Activated gamma-delta T cell treated with anti-CD3 and anti-CD28 coated beads, Interleukin-2, amount 50 U/mL, for 16 hours (primary cell): ENCODE measurements at regions not wholly inside any gene's neighbourhood (a gene's known extent, or its start where the extent isn't known, plus 50 kb on each side); places are given as distances from the start of the nearest gene placed in this dataset.
"Not testable (repeated sequence)": the region's sequence is repeated elsewhere in the genome, so short reads cannot be mapped to it uniquely, and the experiment has no call there.

Experiments used
- DNase-seq: peaks from one replicate; pipeline ENCODE4 v3.0.0-alpha.2; 2020; ENCODE audit warnings: low read depth

DNA sequence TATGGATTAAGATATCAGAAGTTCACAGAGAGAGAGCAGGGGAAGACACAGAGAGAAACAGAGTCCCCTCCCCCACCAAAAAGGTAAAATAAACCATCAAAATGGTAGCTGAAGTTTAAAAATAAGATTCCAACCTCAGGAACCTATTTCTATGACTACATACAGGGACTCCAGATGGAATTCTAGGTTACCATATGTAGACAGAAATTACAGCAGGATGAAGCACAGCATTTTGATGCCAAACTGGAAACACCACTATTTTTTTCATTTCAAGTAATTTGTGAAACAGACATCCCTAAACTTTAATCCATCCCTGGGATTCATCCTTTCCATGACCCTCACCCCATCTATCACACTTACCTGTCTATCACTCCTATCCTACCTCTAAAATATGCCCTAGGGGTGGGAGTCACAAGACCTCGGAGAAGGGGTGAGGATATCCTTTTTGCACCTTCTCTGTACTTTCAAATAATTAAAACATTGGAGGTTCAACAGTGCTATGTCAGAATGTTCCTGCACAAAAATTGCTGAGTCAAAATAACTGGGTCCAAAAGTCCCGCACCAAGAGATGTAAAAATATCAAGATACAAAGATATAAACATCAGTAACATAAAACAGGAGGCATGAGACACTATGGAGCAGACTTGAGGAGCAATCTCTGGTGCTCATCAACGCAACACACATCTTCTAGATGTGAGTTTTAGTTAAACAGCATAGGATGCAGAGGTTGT is 344.5 kb upstream of the RASGEF1B start:
- DNase-seq = no peak

GRCh38 chr4:81814987-81815541 is 343.4 kb upstream of the RASGEF1B start:
- DNase-seq = no peak

DNA sequence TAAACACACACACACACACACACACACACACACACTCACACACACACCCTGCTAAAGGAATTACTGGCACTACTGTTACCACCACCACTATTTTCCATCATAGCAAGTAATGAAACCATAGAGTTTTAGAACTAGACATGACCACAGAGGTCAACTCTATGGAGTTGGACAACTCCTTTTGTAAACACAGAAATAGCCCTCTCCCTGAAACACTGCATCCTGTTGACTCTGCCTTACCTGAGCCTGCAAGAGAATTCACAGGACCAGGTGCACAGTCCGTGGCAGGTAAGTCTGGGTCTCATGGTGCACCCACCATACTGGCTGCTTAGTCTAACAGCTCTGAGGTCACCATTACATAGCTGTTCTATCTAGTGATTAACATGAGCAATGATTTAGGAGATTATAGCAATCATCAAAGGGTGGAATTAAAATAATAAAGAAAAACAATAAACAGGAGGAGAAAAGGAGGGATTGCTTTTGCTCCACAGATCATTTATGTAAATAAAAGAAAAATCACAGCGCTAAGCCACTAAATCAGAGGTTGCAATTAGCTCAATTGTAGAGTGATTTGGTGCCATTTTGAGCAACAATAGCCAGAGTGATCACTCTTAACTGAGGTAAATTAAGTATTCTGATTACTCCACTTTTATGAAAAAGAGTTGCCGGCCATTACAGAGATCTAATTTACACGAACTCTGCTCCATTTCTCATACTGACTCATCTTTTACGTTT is 340.0 kb upstream of the RASGEF1B start:
- DNase-seq = no peak

DNA sequence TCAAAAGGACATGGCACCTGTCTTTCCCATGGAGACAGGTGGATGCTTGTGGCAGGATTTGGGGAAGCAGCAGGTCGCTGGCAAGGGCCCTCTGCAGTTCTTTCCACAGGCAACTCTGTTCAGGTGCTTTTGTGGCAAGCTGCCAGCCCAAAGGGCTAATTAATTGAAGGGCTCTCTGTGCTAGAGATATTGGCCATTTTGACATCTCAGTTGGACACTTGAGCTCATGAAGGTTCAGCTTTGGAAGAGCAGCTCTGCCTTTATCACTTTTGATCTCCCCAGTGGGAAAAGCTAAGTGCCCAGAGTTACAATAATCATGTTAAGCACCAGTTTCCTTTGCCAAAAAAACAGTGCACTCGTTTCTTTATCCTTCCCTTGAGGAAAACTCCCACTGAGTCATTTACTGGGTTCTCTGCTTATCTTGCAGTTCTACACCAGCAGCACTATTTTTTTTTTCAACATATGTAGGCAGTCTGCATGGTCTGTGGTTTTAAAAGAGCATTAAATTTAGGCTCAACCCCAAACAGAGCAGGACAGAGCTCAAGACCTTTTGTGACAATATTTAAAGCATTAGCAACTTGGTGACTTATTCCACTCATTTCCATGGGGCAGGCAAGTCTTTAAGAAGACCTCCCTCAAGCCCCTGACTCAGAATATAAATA is 336.4 kb upstream of the RASGEF1B start:
- DNase-seq = no peak

GRCh38 chr4:81807386-81807785 is 335.7 kb upstream of the RASGEF1B start:
- no peak for DNase-seq

GRCh38 chr4:81806485-81806884 is 334.8 kb upstream of the RASGEF1B start:
- DNase-seq = no peak

DNA sequence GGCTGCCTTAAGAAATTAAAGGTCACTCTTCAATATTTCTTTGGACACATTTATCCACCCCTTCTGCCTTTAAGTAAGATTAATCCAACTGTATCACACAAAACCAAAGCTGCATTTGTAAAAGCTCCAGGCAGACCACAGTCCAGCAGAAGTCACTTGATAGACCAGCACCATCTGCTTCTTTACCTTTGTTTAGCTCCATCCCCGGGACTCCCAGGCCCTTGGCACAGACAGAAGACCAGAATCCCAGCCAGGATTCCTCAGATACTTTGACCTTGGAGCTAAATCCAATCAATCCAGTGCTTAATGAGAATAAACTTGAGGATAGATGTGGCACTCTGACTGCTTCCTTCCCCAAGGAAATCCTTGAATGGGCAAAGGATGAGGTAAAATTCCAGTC is 333.1 kb upstream of the RASGEF1B start:
- no peak for DNase-seq

DNA sequence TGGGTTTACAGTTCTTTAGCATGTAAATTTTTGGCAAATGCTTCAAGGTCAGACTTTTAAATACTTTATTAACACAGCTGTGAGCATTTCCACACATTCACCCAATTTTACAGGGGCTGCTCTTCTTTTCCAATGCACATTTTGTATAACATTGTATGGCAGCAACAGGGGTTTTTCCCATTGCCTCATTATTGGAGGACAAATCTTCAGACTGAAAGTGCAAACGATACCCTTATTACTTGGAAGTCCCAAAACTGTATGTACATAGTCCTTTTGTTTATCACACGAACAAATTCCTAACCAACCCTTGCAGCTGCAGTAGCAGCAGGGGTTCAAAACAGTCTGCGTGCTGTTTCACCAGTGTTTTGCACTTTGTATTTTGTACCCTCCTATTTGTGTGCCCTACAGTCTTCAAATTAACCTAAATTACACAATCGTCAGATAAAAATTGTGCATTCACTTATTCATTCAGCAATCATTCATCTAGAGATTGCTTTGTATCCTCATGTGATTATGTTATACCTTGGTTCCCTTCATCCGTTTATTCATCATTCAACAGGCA is 330.7 kb upstream of the RASGEF1B start:
- no peak for DNase-seq

DNA sequence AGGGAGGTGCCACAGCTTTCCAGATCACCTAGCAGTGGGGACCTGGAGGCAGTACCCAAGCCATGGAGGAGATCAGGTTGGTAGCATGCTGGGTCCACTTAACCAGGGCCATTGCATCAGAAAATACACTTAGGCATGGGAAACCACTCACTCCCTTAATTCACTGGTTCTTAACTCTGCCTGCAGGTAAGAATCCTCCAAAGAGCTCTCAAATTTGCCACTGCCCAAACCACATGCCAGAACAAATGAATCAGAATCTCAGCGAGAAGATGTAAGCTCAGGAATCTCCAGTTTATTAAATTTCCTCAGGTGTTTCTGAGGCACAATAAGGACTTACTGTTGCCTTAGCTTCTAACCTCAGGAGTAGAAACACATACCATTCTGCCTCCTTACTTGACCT is 327.7 kb upstream of the RASGEF1B start:
- no peak for DNase-seq

GRCh38 chr4:81796790-81797528 is 325.3 kb upstream of the RASGEF1B start:
- DNase-seq = no peak

GRCh38 chr4:81792521-81792920 is 320.8 kb upstream of the RASGEF1B start:
- no peak for DNase-seq

DNA sequence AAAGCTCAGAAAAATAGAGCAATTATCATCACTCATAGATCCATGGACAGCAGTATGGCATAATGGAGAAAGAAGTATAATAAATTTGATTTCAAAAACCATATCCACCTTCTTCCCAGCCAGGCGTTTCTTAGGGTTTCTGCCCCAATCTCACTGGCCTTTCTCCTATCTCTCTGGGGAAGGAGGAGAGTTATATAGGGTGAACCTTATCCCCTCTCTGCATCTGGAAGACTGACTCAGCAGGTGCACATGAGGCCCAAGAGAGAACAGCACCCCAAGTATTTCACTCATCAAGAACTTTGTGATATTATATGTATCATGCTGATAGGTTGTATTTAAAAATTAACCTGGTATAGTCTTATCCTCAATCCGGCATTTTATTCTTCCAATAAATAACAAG is 318.8 kb upstream of the RASGEF1B start:
- DNase-seq = no peak

DNA sequence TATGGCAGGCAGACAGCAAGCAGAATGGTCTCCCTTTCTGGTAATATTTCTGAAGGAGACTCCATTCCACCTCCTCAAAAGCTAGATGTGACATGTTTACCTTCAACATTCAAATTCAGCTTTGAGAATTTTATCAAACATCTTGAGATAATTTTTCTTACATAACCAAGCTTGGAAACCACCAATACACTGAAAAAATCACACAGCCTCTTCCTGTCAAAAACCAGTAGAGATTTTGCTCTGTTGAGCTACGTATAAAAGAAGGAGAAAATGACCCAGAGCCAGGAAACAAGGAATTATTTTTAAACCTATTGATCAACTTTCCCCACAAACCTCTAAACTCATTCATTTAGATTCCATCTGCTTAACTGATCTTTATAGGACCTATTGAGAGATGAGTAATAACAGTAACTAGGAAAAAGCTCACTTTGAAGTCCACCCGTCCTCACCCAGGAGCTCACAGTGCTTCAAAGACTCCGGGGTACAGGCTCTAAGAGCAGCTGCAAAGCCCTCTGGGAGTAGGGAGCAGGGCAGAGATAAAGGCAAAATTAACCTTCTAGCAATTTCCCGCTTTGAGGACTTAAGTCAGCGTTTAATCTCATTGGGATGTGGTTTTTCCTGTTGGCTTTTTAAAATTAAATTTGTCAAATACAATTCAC is 318.2 kb upstream of the RASGEF1B start:
- no peak for DNase-seq

- DNase-seq = no peak
Measured at GRCh38 chr4:81789158-81789557, 317.5 kb upstream of the RASGEF1B start.

DNA sequence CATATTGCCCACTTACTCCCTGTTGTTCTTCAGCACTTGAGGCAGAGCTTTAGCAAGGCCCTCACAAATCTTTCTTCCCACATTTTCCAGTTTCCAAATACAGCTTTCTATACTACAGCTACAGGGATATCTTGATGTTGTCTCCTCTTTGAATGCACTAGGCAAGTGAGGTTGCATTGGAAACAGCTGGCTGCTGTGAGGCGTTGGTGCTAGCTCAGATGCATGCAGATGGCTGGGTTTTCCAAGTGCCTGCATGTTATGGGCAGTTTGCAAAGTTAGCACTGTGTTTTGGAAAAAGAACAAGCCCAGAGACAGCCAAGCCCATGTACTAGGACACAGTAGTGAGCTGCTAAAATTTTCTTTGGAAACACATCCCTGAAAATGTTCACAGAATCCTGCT is 315.1 kb upstream of the RASGEF1B start:
- no peak for DNase-seq

GRCh38 chr4:81786063-81786763 is 314.5 kb upstream of the RASGEF1B start:
- no peak for DNase-seq

GRCh38 chr4:81785338-81785737 is 313.6 kb upstream of the RASGEF1B start:
- no peak for DNase-seq

DNA sequence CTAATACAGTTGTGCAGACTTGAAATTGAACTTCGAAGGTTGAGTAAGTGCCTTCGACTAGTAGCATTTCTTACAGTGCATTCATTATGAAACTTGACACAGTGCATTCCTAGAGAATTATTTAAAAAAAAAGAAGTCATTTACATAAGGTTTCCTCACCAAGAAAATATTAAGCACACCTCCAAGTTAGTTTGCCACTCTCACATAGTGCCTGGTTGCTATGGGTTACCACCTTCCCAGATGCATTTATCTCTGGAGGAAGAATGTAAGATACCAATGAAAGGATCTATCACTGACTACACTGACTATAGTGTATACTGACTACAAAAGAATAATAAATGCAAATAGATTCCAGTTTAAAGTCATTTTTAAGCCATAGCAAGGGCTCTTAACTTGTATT is 311.9 kb upstream of the RASGEF1B start:
- DNase-seq = no peak

DNA sequence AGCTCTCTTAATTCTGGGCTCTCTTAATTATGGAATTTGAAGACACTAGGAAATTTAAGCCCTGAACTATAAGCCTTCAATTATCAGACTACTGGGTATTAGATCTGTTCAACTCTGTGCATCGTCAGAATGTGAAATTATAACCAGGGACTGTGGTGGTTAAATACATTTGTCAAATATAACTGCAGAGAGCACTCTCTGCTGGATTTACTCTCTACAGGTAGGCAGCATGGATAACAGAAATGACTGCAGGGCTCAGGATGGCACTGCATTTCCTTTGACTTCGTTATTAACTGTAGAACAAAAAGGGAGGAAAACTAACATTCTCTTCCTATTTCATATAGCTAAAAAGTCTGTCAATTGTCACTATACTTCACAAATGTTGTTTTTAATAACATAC is 310.1 kb upstream of the RASGEF1B start:
- no peak for DNase-seq

DNA sequence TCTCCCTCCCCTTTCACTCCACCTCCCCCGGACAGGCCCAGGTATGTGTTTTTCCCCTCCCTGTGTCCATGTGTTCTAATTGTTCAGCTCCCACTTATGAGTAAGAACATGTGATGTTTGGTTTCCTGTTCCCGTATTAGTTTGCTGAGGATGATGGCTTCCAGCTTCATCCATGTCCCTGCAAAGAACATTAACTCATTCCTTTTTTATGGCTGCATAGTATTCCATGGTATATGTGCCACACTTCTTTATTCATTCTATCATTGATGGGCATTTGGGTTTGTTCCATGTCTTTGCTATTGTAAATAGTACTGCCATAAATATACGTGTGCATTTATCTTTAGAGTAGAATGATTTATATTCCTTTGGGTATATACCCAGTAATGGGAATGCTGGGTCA is 306.0 kb upstream of the RASGEF1B start:
- DNase-seq = not testable (repeated sequence)

GRCh38 chr4:81776794-81777193 is 305.1 kb upstream of the RASGEF1B start:
- no peak for DNase-seq
